ENCODE measurements at regions not wholly inside any gene's neighbourhood (a gene's known extent, or its start where the extent isn't known, plus 50 kb on each side); places are given as distances from the start of the nearest gene placed in this dataset.

GRCh38 chr5:101679816-101680215 is 616.3 kb downstream of the SLCO4C1 start:
- ATAC-seq: no peak
- no peak overlapping the region for H3K27ac ChIP-seq (ENCODE audit: low read length)
- BruUV-seq (replicated peaks): no TSS peak
- H3K36me3 ChIP-seq (ENCODE audit: control insufficient read depth, insufficient read depth, low read length): no peaks in the 10 kb centered on the region
- intact Hi-C loops (cut with micrococcal nuclease; ENCODE audit: unreplicated experiment) (loop anchor here (5.0 kb wide), 1 partner anchor 263 kb away; no protein-coding TSS in a partner anchor), in situ Hi-C loops (cut with HindIII; ENCODE audit: low pct_unique_long_range_greater_than_20kb, low sequenced_read_pairs) (no loop called here)
- no peak for DNase-seq (ENCODE audit: low read depth, low spot score)
- no peaks in the 10 kb centered on the region for H3K9me3 ChIP-seq (ENCODE audit: control insufficient read depth, insufficient read depth, low read depth, low read length)
- TF ChIP-seq TCF7L2 (IDR thresholded peaks at IDR 0.05; ENCODE audit: low read depth, low read length) (no peak), POLR2AphosphoS5 (IDR thresholded peaks at IDR 0.05; ENCODE audit: low read depth, low read length) (no peak), REST (IDR thresholded peaks at IDR 0.05; ENCODE audit: insufficient read depth in 1 of 2, low read depth in 2 of 2, low read length in 1 of 2) (no peak)
- ChIA-PET CTCF (no interaction called here), POLR2A (no interaction called here)
- H3K4me3 ChIP-seq (ENCODE audit: low read depth in 2 of 2, low read length in 2 of 2): no peak overlapping the region
- no peaks in the 10 kb centered on the region for H3K27me3 ChIP-seq (ENCODE audit: control insufficient read depth, insufficient read depth, low read length)
- no peaks in the 10 kb centered on the region for H3K4me1 ChIP-seq (ENCODE audit: control insufficient read depth, insufficient read depth, low read length)

- ATAC-seq (peak; percentile 87), DNase-seq (ENCODE audit: low read depth, low spot score) (peak; percentile 69)
- Histone ChIP-seq H3K27me3 (ENCODE audit: control insufficient read depth, insufficient read depth, low read length) (no peaks in the 10 kb centered on the region), H3K4me3 (ENCODE audit: low read depth in 2 of 2, low read length in 2 of 2) (peak overlapping the region in 1 of 2 experiments; percentile 35; a peak in 2 of 4 replicates), H3K36me3 (ENCODE audit: control insufficient read depth, insufficient read depth, low read length) (no peaks in the 10 kb centered on the region), H3K4me1 (ENCODE audit: control insufficient read depth, insufficient read depth, low read length) (no peaks in the 10 kb centered on the region), H3K9me3 (ENCODE audit: control insufficient read depth, insufficient read depth, low read depth, low read length) (no peaks in the 10 kb centered on the region), H3K27ac (ENCODE audit: low read length) (no peak overlapping the region)
- in situ Hi-C loops (cut with HindIII; ENCODE audit: low pct_unique_long_range_greater_than_20kb, low sequenced_read_pairs) (no loop called here), intact Hi-C loops (cut with micrococcal nuclease; ENCODE audit: unreplicated experiment) (loop anchor here (5.0 kb wide), 1 partner anchor 261 kb away; no protein-coding TSS in a partner anchor)
- ChIA-PET POLR2A (no interaction called here), CTCF (interaction anchor here (0.5 kb wide), 1 partner anchor 259 kb away, joined by 3 read pairs; no protein-coding TSS in a partner anchor)
- BruUV-seq (replicated peaks): no TSS peak
- no peak for TF ChIP-seq POLR2AphosphoS5 (IDR thresholded peaks at IDR 0.05; ENCODE audit: low read depth, low read length)
- TF ChIP-seq REST (IDR thresholded peaks at IDR 0.05; ENCODE audit: insufficient read depth in 1 of 2, low read depth in 2 of 2, low read length in 1 of 2): no peak
- no peak for TF ChIP-seq SIN3A (IDR thresholded peaks at IDR 0.05; ENCODE audit: borderline replicate concordance, insufficient read depth, low read depth, low read length)
- peak; percentile 91 for TF ChIP-seq CTCF (IDR thresholded peaks at IDR 0.05)
Measured at GRCh38 chr5:101678481-101679193, 617.4 kb downstream of the SLCO4C1 start.
